ENCODE measurements at regions not wholly inside any gene's neighbourhood (a gene's known extent, or its start where the extent isn't known, plus 50 kb on each side); places are given as distances from the start of the nearest gene placed in this dataset.

DNA sequence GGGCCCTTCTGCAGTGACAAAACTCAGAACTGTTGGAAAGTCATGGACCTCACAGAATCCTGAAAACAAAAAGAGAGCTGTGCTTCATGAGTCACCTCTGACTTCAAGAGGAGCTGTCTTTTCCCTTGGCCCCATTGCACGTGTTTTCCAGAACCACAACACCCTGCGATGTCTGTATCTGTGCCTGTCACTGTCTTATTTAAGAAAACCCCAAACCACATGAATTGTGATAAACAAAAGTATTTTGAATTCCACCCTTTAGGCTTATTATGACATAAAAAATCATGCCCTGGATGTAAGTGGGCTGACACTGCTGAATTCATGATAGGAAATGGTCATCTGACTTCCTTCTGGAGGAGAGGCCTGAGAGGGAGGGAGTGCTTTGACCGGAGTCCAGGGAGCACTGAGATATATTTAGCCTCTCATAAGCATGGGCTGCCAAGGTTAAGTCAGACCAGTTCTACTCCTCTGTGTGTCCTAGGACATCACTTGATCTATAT, 96.4 kb upstream of the DUSP22 start:
- no peaks in the 10 kb centered on the region for H3K27me3 Mint-ChIP-seq
- intact Hi-C loops (cut with micrococcal nuclease), result no loop called here
- peaks cover 33% of the 10 kb centered on the region for H3K4me1 Mint-ChIP-seq
- H3K4me3 ChIP-seq (ENCODE audit: control extremely low read depth in 1 of 5, extremely low read depth in 1 of 5, insufficient read depth in 1 of 5, low read depth in 2 of 5, low read length in 4 of 5), result no peak overlapping the region
- no peak overlapping the region for H3K4me2 ChIP-seq (replicated peaks; ENCODE audit: low read depth, low read length, poor library complexity, severe bottlenecking)
- H3K9me3 Mint-ChIP-seq (ENCODE audit: insufficient read depth), result no peaks in the 10 kb centered on the region
- H4K20me1 ChIP-seq (ENCODE audit: control insufficient read depth, insufficient read depth, low read length, poor library complexity, severe bottlenecking), result no peaks in the 10 kb centered on the region
- ChIA-PET CTCF (interaction anchor here (1.1 to 1.5 kb wide), 2 partner anchors 21 to 136 kb away, joined by 3 to 6 read pairs; no protein-coding TSS in a partner anchor), POLR2A (interaction anchor here (0.7 kb wide), 1 partner anchor 27 kb away, joined by 3 read pairs; no protein-coding TSS in a partner anchor)
- H3K9me3 ChIP-seq (ENCODE audit: control extremely low read depth in 1 of 3, control insufficient read depth in 2 of 3, insufficient read depth in 1 of 3, low read length in 2 of 3), result no peaks in the 10 kb centered on the region
- H3K9ac ChIP-seq (ENCODE audit: low read length), result no peak overlapping the region
- DNase-seq (no peak), ATAC-seq (ENCODE audit: low read depth) (no peak)
- 0% methylated on average over 1 of the region's 3 CpGs for WGBS (ENCODE audit: insufficient coverage)
- no peaks in the 10 kb centered on the region for H3K27me3 ChIP-seq (replicated peaks in 1 of 4; ENCODE audit: control extremely low read depth in 1 of 4, control insufficient read depth in 3 of 4, insufficient read depth in 4 of 4, low read length in 3 of 4)
- no peak overlapping the region for H3K27ac ChIP-seq (ENCODE audit: low read length in 2 of 2)
- peaks cover 16 to 22% of the 10 kb centered on the region in 2 donors for H3K4me1 ChIP-seq (ENCODE audit: control insufficient read depth in 2 of 2, insufficient read depth in 2 of 2, low read length in 2 of 2)
- peak overlapping the region; percentile 12 for H3K27ac Mint-ChIP-seq
- no peaks in the 10 kb centered on the region for H3K36me3 ChIP-seq (replicated peaks in 1 of 2; ENCODE audit: control extremely low read depth in 1 of 2, control insufficient read depth in 1 of 2, extremely low read depth in 1 of 2, insufficient read depth in 2 of 2, low read length in 1 of 2)
- no peak overlapping the region for H3K4me3 Mint-ChIP-seq
- no peaks in the 10 kb centered on the region for H3K79me2 ChIP-seq (ENCODE audit: control insufficient read depth, insufficient read depth, low read length)
- TF ChIP-seq EZH2 (IDR thresholded peaks at IDR 0.05; ENCODE audit: borderline replicate concordance, insufficient read depth, low read depth, low read length, poor library complexity, severe bottlenecking), result no peak
- TF ChIP-seq CTCF (IDR thresholded peaks at IDR 0.05), result no peak
- no peak overlapping the region for H2AFZ ChIP-seq (ENCODE audit: insufficient read depth, low read depth, low read length, poor library complexity, severe bottlenecking)

DNA sequence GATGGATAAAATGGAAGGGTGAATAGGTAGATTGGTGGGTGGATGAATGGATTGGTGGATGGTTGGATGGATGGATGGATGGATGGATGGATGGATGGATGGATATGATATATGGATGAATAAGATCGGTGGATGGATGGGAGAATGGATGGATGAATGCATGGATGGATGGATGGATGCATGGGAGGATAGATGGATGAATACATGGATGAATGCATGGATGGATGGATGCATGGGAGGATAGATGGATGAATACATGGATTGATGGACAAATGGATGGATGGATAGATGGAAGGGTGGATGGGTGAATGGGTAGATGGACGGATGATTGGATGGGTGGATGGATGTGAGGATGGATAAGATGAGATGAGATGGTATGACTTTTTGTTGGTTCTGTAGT, 95.7 kb upstream of the DUSP22 start:
- Histone ChIP-seq H2AFZ (ENCODE audit: insufficient read depth, low read depth, low read length, poor library complexity, severe bottlenecking) (no peak overlapping the region), H3K36me3 (replicated peaks in 1 of 2; ENCODE audit: control extremely low read depth in 1 of 2, control insufficient read depth in 1 of 2, extremely low read depth in 1 of 2, insufficient read depth in 2 of 2, low read length in 1 of 2) (no peaks in the 10 kb centered on the region), H3K79me2 (ENCODE audit: control insufficient read depth, insufficient read depth, low read length) (no peaks in the 10 kb centered on the region), H3K4me3 (ENCODE audit: control extremely low read depth in 1 of 5, extremely low read depth in 1 of 5, insufficient read depth in 1 of 5, low read depth in 2 of 5, low read length in 4 of 5) (no peak overlapping the region), H4K20me1 (ENCODE audit: control insufficient read depth, insufficient read depth, low read length, poor library complexity, severe bottlenecking) (no peaks in the 10 kb centered on the region), H3K4me2 (replicated peaks; ENCODE audit: low read depth, low read length, poor library complexity, severe bottlenecking) (no peak overlapping the region), H3K4me1 (ENCODE audit: control insufficient read depth in 2 of 2, insufficient read depth in 2 of 2, low read length in 2 of 2) (peaks cover 16 to 21% of the 10 kb centered on the region in 2 donors), H3K27me3 (replicated peaks in 1 of 4; ENCODE audit: control extremely low read depth in 1 of 4, control insufficient read depth in 3 of 4, insufficient read depth in 4 of 4, low read length in 3 of 4) (no peaks in the 10 kb centered on the region), H3K27ac (ENCODE audit: low read length in 2 of 2) (no peak overlapping the region), H3K9ac (ENCODE audit: low read length) (no peak overlapping the region), H3K9me3 (ENCODE audit: control extremely low read depth in 1 of 3, control insufficient read depth in 2 of 3, insufficient read depth in 1 of 3, low read length in 2 of 3) (no peaks in the 10 kb centered on the region)
- intact Hi-C loops (cut with micrococcal nuclease), result no loop called here
- Mint-ChIP-seq H3K4me3 (no peak overlapping the region), H3K9me3 (ENCODE audit: insufficient read depth) (no peaks in the 10 kb centered on the region), H3K27me3 (no peaks in the 10 kb centered on the region), H3K27ac (peak overlapping the region; percentile 17), H3K4me1 (peaks cover 32% of the 10 kb centered on the region)
- ATAC-seq (ENCODE audit: low read depth) (no peak), DNase-seq (no peak)
- ChIA-PET POLR2A (no interaction called here), CTCF (no interaction called here)
- TF ChIP-seq EZH2 (IDR thresholded peaks at IDR 0.05; ENCODE audit: borderline replicate concordance, insufficient read depth, low read depth, low read length, poor library complexity, severe bottlenecking), result no peak
- TF ChIP-seq CTCF (IDR thresholded peaks at IDR 0.05), result no peak
- 98% methylated on average over 2 of the region's 2 CpGs for WGBS (ENCODE audit: insufficient coverage)

All from B cell (primary cell).